HG03064 (cell line): ENCODE measurements at regions not wholly inside any gene's neighbourhood (a gene's known extent, or its start where the extent isn't known, plus 50 kb on each side); places are given as distances from the start of the nearest gene placed in this dataset.
"Not testable (repeated sequence)": the region's sequence is repeated elsewhere in the genome, so short reads cannot be mapped to it uniquely, and the experiment has no call there.

Source experiments
- ATAC-seq: cut with Tn5 transposase; IDR thresholded peaks from one replicate; pipeline ENCODE4 v1.9.1; 2021; ENCODE audit warnings: low read depth; ENCODE audit not compliant: unreplicated experiment

GRCh38 chr10:44279426-44280126, 105.3 kb downstream of the CXCL12 start:
- ATAC-seq: no peak

GRCh38 chr10:44278837-44279324, 106.0 kb downstream of the CXCL12 start:
- ATAC-seq: no peak

DNA sequence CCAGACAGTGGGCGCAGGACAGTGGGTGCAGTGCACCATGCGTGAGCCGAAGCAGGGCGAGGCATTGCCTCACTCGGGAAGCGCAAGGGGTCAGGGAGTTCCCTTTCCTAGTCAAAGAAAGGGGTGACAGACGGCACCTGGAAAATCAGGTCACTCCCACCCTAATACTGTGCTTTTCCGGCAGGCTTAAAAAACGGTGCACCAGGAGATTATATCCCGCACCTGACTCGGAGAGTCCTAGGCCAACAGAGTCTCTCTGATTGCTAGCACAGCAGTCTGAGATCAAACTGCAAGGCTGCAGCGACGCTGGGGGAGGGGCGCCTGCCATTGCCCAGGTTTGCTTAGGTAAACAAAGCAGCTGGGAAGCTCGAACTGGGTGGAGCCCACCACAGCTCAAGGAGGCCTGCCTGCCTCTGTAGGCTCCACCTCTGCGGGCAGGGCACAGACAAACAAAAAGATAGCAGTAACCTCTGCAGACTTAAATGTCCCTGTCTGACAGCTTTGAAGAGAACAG, 116.4 kb downstream of the CXCL12 start:
- ATAC-seq: not testable (repeated sequence)

- no peak for ATAC-seq
These were observed 117.9 kb downstream of the CXCL12 start for GRCh38 chr10:44267007-44267406.

DNA sequence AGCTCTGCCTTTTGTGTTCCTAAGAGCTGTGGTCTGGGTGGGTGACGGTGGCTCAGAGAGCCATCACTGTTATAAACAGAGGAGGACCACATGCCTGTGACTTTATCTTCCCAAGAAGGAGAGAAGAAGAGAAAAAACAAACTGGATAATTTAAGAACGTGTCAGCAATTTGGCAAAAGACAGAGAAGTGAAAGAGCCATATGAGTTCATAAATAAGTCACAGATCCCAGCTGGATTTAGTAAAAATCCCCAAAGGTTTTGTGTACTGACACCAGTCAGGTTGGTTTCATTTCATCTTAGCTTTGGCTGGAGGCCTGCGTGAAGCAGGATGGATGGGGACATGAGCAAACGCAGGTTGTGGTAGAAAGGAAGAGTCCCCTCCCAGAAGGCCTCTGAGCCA, 120.7 kb downstream of the CXCL12 start:
- ATAC-seq: no peak

DNA sequence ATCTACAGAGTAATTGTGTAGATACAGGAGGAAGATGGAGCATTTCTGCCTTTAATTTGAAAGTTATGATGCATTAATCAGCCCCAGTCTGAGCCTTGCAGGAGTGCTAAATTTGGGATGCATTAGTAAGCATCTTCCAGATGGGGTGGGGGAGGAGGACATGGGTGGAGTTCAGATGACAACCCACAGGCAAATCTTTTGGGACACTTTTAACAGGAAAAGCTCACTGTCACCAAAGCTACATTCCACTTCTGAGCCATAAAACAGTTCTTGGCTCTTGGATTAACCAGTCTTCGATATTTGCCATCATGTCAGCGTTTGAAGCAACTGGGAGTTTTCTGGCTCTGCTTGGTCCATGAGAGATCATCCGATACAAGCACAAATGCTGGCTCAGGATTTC, 121.1 kb downstream of the CXCL12 start:
- no peak for ATAC-seq

DNA sequence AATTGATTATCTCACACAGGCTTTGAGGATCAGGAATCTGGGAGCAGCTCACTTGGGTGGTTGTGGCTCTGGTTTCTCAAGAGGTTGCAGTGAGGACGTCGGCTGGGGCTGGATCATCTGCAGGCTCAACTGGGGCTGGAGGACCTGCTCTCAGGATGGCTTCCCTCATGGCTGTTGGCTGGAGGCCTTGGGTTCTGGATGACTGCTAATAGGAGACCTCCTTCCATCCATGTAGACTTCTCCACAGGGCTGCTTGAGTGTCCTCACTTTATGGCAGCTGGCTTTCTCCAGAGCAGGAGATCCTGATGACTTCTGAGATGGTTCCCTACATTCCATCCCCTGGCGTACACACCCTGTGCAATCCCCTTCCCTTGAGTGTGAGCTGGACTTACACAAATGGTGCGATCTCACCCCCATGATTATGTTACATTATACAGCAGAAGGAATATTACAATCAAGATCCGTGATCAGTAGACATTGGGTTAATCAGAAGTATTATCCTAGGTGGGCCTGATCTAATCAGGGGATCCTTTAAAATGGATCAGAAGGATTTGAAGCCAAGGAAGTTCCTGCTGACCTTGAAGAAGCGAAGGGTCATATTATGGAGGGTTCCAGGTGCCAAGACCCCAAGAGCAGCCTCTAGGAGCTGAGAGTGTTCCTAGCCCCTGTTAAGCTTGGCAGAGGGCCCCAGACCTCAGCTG, 122.2 kb downstream of the CXCL12 start:
- no peak for ATAC-seq

- no peak for ATAC-seq
These were observed 123.0 kb downstream of the CXCL12 start for GRCh38 chr10:44261710-44262455.

DNA sequence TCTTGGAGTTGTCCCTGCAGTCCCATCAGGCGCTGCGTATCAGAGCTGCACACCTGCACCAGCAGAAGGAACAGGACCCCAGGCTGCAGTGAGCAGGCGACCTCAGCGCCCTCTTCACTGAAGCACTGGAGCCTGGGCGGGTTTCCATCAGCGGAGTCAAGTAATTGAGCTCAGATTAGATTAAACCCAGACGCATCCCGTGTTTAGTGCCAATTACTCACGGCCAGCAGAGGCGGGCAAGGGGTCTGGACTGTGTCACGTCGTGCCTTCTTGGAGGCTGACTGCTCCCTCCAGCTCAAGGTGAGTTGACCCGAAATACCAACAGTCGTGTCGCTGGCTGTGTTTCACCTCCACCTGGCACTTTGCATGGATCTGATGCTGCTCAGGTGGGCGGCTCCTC, 123.6 kb downstream of the CXCL12 start:
- ATAC-seq: no peak

DNA sequence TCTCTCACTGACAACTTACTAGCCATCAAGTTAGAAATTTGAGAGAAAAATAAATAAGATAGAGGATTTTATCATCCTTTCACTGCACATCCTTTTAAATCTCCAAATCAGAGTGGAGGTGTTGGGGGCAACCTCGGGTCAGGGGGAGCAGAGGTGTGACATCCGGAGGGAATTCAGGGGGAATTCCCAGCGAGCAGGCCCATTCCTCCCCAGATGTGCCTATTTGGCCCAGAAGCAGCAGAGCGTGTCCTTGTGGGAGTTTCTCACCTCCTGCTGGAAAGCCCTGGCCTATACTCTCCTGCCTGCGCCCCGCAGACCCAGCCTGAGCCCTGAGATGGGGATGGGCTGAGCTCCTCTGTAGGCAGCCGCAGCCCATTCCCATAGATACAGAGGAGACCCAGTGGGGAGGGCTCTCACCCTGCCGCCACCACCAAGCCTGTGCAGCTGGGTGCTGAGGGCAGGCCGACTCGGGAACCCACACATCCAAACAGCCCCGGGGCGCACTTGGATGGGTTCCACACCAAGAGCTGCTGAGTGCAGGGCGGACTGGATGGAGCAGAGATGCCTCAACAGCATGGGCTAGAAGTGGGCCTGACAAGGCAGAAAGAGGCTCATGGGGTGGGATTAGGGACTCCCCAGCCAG, 124.5 kb downstream of the CXCL12 start:
- ATAC-seq: no peak

- ATAC-seq: no peak
These were observed 125.6 kb downstream of the CXCL12 start for GRCh38 chr10:44259090-44259874.

DNA sequence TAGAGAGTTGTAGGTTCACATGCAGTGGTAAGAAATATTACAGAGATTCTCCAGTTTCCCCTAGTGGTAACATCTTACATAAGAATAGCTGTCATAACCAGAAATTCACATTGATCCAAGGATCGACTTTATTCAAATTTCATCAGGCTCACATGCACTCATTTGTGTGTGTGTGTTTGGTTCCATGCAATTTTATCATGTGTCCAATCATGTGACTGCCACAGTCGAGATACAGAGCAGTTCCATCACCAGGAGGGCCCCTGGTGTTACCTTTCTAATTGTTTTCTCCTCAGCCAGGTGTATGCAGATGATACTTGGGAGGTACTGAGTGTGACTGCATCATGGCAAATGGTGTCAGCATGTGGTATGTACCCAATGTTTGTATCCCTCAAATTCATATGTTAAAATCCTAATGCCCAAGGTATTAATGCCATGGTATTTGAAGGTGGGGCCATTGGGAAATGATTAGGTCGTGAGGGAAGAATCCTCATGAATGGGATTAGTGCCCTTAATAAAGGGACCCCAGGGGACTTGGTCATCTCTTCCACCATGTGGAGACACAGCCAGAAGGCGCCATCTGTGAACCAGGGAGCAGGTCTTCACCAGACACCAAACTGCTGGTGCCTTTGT, 126.3 kb downstream of the CXCL12 start:
- no peak for ATAC-seq

GRCh38 chr10:44258019-44258418, 126.9 kb downstream of the CXCL12 start:
- ATAC-seq: no peak

DNA sequence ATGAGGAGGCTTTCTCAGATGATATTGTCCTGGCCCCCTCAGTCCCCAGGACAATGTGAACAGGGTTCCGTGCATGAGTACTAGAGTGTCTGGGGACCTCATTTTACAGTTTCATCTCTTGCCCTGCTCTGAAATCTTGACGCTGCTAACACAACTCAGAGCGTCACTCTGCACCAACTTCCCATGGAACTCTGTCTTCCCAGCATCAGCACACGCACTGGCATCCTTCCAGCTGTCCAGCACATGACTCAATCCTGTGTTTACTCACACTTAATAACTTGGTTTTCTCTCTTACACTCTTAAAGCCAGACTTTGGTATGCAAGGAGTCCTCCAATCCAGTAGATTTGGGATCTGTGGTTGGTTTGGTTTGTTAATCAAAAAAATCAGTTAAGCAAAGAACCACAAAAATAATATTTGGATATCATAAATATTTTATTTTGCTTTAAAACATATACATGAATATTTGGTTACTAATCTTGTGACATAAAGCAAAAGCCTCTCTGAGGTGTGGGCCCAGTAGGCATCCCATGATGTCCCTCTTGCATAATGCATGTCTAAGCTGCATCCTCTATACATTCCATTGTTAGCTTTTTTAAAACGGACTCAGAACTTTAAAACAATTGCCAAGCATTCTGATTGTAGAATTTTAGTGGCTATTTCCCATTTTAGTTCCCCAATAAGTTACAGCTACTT, 131.0 kb downstream of the CXCL12 start:
- no peak for ATAC-seq

- not testable (repeated sequence) for ATAC-seq
These were observed 132.3 kb downstream of the CXCL12 start for GRCh38 chr10:44252631-44253030.

GRCh38 chr10:44249933-44250332, 135.0 kb downstream of the CXCL12 start:
- not testable (repeated sequence) for ATAC-seq

DNA sequence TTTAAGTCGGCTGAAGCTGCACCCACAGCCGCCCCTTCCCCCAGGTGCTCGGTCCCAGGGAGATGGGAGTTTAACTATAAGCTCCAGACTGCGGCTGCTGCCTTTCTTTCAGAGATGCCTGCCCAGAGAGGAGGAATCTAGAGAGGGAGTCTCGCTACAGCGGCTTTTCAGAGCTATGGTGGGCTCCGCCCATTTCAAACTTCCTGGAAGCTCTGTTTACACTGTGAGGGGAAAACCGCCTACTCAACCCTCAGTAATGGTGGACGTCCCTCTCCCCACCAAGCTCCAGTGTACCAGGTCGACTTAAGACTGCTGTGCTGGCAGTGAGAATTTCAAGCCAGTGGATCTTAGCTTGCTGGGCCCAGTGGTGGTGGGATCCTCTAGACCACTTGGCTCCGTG, 135.4 kb downstream of the CXCL12 start:
- ATAC-seq: no peak

DNA sequence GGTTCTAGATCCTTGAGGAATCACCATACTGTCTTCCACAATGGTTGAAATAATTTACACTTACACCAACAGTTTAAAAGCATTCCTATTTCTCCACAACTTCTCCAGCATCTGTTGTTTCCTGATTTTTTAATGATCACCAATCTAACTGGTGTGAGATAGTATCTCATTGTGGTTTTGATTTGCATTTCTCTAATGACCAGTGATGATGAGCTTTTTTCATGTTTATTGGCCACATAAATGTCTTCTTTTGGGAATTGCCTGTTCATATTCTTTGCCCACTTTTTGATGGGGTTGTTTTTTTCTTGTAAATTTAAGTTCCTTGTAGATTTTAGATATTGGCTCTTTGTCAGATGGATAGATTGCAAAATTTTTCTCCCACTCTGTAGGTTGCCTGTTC, 138.2 kb downstream of the CXCL12 start:
- ATAC-seq: not testable (repeated sequence)

- ATAC-seq: not testable (repeated sequence)
These were observed 138.6 kb downstream of the CXCL12 start for GRCh38 chr10:44246287-44246686.
